GM23248 (cell line): ENCODE measurements at regions not wholly inside any gene's neighbourhood (a gene's known extent, or its start where the extent isn't known, plus 50 kb on each side); places are given as distances from the start of the nearest gene placed in this dataset.

ENCODE experiments used
- EZH2 ChIP-seq: fragments of 200-600 bp; sonication (generic); IDR thresholded peaks from 2 replicates; pipeline ENCODE4 v1.6.1; 2018; ENCODE audit warnings: antibody characterized with exemption, mild to moderate bottlenecking; ENCODE audit not compliant: insufficient read depth, poor library complexity, severe bottlenecking
- EZH2phosphoT487 ChIP-seq: fragments of 200-600 bp; sonication (generic); IDR thresholded peaks from 2 replicates; pipeline ENCODE4 v1.6.1; 2018; ENCODE audit warnings: antibody characterized with exemption, moderate library complexity, mild to moderate bottlenecking, low read depth; ENCODE audit not compliant: insufficient read depth

DNA sequence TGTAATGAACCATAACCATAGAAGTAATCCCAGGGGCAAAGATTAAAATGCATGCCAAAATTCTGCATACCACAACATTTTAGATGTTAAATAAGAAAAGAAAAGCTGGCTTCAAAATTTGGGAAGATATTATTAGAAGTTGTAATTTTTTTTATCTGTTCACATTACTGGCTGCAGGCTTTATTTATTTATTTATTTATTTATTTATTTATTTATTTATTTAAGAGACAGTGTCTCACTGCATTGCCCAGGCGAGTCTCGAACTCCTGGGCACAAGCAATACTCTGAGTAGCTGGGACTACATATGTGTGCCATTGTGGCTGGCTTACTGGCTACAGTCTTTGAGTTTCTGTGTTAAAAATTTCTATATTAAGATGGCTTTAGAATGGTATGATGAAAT lies 66.5 kb upstream of the PNPT1 start:
- TF ChIP-seq EZH2 (no peak), EZH2phosphoT487 (no peak)
